GM15510 (cell line): ENCODE measurements at regions not wholly inside any gene's neighbourhood (a gene's known extent, or its start where the extent isn't known, plus 50 kb on each side); places are given as distances from the start of the nearest gene placed in this dataset.

Experiments
- POLR2A ChIP-seq: IDR thresholded peaks from 3 replicates; pipeline ENCODE4 v1.6.1; 2011; ENCODE audit warnings: borderline replicate concordance; ENCODE audit not compliant: insufficient read length; ENCODE audit errors: extremely low read depth

DNA sequence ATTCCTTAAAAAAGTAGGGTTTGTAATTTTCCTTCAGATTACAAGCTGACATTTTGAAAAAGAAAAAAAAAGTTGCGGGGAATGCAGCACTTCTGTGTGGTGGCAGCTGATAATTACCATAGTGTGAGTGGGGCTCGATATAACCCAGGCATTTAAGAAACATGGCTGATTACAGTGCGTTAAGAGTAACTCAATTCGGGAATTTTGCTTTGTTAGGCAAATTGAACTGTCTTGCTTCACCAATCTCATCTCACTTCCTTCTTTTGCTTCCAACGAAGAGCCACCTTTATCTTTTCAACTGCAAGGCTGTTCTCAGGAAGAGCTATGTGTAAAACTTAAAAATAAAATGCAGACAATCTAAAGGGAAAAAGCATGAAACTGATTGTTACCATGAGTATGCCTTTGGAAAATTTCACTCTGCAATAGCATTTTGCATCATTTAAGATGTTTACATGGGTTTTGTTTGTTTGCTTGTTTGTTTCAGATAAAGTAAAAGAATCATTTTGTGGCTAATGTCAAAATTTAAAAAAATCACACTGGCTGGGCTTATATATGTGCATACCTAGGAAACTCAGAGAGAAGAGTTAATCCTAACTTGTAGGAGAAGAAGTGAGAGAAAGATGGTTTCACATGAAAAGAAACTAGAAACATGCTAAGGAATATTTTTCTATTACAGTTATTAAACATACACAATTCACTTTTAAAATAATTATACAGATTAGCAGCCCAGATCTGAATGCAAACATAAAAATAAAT lies 295.9 kb upstream of the ATP2B1 start:
- TF ChIP-seq POLR2A, result no peak

DNA sequence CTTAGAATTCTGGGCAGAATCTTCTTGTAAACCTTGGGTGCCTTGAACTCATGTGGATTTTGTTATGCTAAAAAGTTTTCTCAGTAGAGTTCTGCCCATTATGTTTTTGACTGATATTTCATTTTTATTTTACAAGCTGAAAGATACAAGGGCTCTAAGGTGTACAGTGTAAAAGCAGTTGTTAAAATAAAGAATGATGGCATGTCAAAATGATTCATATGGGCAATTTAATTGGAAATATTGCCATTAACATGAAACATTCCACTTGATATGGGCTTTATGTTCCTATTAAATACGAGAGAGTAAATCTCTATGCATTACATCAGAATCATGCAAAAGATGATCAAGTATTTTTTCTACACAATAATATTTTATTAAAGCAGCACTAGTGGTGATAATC lies 295.1 kb upstream of the ATP2B1 start:
- no peak for TF ChIP-seq POLR2A

DNA sequence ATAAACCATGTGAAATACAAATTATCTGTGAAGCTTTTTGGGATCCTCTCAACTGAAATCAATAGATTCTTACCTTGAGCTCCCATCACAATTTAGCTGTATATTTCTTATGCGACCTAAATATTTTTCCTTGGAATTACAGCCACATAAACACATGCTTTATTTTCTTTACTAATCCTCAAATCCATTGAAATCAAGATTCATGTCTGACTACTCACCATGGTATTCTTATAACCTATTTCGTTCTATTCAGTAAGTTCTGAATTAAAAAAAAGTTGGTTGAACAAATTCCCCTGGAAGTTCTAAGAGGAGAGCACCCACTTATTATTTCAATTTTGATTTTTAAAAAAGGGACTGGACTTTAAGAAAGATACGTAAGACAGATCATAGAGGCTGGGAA lies 292.1 kb upstream of the ATP2B1 start:
- TF ChIP-seq POLR2A, result no peak

DNA sequence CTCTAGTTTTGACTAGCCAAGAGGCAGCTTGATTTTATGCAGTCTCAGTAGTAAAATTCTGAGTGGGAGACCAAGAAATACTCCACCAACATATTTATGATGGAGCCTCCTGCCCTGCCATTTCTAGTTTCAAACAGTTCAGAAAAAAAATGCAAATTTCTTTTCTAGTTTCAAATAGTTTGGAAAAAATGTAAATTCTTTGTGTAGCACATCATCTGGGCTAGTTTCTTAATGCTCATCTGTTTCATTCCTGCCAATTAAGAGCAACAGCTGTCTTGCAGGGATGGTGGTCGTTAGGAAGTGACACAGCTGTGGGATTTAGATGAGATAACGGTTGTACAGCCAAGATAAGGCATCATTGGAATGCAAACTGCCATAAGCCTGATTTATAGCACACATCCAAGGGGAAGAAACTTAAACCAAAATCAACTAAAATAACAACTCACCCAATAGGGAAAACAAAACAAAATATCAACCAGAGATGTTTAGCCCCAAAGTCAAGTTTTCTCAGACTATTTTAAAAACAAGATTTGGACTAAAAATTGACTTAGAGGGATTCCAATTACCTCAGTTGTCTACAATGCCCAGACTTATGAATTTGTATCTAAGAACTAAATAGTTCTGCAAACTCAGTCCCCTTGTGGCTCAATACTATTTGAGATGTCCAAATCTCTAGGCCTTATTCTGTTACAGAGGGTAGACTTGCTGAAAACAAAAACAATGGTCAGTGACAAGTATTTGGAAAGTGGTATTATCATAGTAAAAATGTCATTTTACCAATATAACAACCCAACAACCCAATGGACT lies 291.3 kb upstream of the ATP2B1 start:
- no peak for TF ChIP-seq POLR2A

DNA sequence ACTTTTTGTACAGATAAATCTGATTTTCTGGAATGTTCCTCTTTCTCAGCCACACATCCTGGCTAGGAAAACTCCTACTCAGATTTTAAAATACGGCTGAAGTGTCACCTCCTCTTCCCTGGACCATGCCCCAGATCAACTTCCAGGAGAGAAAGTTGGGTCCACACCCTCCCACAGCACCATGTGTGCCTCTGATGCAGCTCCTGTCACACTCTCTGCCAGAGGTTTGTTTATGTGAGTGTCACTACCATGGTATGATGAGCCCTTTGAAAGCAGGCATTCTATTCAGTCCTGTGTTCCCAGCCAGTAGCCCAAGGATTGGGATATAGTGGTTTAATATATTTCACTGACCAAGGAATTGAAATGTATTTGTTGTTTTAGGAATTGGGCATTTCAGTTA lies 287.2 kb upstream of the ATP2B1 start:
- TF ChIP-seq POLR2A, result no peak

DNA sequence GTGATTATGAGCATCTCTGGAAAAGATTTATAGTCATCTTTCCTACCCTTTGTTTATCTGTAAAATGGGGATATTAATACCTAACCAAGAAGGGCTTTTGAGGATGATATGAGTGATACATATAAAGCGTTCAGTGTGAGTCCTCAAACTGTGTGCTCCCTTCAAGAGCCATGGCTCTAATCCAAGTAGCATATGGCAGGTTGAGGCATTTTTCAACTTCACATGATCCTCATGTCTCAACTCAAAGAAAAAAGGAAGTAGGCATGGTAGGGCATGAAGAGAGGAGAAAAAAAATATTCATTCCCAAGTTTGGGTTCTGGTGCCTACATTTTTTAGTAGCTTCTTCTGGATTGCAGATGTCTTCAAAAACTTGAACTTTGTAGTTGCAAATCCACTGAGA lies 286.3 kb upstream of the ATP2B1 start:
- TF ChIP-seq POLR2A, result no peak

DNA sequence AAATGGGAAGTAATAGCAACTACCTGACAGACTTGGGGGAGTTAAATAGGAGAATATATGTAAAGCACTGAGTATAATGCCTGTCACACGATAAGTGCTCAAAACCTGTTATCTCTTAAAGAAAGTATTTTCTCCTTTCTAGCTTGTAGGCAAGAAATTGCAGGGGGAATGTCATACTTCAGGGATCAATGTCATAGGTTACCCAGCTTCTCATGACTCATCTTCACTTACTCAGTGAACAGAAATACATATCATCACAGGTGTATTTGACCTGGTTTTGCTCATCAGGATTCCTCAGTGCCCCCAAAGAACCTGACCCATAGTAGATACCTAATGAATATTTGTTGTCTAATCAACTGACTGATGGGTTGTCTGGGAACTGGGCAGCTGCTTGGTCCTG lies 285.0 kb upstream of the ATP2B1 start:
- TF ChIP-seq POLR2A, result no peak

DNA sequence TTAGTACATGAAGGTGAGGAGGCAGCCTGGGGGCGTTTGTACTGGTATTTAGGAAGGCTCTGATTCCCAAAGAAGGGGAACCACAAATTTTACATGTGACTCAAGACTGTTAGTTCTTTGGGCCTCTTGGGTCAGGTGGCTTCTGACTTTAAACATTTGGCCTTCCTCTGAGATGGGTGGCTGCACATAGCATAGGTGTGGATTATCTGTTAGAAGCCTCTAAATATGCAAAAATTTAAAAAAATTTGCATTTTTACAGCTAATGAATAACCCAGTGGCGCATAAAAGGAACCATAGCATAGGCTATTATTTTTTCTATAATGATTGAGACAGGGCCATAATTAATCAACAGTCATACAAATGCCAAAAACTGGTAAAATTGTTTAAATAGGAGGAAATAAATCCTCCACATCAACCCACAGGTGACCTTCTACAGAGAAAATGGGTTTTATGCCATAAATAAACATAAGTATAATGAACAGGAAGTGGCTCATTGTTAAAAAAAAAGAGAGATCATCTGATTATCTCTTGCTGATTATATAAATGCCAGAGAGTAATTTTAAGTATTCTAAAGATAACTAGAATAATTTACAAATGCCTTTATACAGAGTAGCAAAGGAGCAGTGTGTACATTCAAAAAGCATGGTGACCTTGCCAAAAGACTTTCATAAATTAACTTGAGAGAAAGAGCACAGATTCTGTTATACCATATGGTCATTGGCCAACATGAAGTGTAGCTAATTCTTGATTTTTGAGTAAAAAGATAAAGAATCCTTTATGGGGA lies 284.2 kb upstream of the ATP2B1 start:
- no peak for TF ChIP-seq POLR2A

DNA sequence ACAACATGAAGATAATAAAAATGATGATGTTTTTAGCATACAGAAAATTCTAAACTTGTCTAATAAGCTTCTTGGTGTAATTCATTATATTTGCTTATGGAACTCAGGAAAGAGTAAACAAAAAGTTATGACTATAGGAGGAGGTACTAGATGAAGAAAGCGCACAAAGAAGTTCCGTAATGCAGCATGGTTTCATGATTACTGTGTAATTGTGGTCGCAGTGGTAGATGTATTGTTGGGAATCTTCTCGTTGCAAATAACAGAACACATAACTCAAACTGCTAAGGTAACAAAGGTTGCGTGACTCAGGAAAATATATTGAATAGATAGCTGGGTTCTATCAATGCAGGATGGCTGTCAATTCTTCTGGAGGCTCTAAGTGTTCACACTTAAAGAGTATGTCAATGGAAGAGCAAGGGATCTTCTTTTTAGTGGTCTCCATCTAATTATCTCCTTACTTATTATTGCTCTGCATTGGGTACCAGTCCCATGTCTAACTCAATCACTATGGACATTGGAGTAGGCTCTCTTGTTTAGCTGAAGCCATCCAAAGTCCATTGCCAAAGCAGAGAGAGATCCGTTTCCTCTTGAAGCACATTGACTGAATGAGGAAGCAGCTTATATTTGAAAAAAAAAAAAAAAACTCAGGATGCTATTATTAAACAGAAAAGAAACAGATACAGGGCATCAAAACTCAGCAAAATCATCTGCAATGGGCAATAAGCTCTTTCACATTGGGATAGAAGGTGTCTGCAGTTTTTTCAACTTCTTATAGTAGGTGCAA lies 283.4 kb upstream of the ATP2B1 start:
- TF ChIP-seq POLR2A, result no peak

DNA sequence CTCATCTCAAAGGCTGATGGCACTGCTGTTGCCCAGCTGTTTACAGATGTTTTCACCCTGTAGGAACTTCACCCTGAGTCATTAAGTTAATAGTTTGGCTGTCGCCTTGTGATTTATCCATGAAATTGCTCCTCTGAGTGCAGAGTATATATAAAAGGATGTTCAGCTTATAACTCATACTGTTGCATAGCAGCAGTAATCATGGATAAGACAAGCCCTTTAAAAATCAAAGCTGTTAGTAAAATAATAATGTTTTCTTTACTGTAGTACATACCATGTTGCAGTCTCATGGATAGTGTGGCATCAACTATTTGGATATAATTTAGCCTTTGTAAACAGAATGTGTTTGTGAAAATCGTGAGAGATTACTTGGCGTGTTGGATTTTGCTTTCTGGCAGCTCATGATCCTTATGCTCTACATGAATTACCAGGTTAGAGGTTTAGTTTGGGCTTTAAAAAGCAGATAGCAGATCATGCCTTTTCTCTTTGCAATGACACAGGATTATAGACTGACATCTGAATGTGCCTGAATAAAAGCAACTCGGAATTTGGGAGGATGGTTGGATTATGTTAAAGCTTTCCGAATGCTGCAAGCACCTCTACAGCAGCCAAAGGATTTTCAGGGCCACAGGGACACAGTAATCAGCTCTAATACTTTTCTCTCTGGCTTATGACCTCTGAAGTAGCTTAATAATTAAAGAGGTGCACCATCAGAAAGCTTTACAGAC lies 279.7 kb upstream of the ATP2B1 start:
- TF ChIP-seq POLR2A, result no peak

DNA sequence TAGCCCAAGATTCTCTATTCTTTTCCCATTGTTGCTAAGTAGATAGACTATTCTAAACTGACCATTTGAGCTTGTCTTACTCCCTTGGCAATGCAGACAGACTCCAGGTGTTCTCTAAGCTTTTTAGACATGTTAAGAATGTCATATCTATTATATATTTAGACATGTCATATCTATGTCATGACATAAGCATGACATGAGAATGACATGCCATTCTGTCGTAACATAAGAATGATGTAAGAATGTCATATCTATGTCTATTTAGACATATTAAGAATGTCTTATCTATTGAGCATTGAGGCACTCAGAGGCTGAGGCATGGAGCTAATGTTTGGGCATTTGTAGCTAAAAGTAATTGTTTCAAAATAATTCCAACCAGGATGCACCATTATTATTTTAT lies 277.3 kb upstream of the ATP2B1 start:
- no peak for TF ChIP-seq POLR2A

DNA sequence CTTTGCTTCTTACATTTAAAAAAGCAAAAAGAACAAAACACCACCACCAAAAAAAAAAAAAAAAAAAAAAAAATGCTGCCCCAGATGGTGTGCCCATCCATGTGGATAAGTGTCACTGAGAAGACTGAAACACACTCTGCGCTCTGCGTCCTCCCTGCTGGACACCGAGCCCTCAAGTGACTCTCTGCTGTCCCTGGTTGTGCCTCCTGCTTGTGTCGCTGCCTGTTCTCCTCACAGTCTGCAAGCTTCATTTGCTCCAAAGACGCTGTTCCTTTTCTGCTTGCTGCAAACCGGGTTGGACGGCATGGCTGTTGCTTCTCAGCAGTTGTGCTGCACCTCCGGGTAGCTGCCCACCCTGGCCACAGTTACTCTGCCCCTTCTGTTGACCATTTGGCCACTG lies 276.2 kb upstream of the ATP2B1 start:
- no peak for TF ChIP-seq POLR2A

DNA sequence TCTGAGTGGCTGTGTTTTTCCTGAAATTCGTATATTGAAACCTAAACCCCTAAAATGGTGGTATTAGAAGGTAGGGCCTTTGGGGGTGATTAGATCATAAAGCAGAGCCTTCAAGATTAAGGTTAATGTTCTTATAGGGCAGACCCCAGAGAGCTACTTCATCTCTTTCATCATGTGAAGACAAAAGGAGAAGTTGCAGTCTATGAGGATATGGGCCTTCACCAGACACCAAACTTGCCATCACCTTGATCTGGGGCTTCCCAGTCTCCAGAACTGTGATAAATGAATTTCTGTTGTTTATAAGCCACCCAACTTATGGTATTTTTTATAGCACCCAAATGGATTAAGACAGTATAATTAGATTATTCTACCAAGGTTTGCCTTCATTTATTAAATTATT lies 275.0 kb upstream of the ATP2B1 start:
- no peak for TF ChIP-seq POLR2A

DNA sequence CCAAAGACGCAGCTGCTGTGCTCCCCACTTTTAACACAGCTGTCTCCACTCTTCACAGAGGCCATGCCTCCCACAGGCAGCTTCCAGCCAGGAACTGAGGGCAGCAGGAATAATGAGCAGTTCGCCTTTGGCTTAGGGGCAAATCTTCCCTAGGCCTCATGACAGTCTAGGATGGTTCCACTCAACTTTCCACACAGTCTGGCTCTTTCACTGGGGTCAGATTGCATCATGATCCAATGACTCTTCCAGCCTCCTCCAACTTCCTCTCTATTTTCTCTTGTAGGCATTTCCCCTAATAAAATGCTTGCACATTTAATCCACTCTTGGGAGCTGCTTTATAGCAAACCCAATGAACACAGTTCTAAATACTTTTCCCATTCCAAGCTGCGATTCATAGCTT lies 271.6 kb upstream of the ATP2B1 start:
- TF ChIP-seq POLR2A, result no peak
